ENCODE measurements at regions not wholly inside any gene's neighbourhood (a gene's known extent, or its start where the extent isn't known, plus 50 kb on each side); places are given as distances from the start of the nearest gene placed in this dataset.

GRCh38 chr5:110165366-110165765 is 475.6 kb downstream of the MAN2A1 start:
- H3K4me1 ChIP-seq (ENCODE audit: insufficient read depth, poor library complexity, severe bottlenecking), result peaks cover 17% of the 10 kb centered on the region
- H3K36me3 ChIP-seq (ENCODE audit: low read depth), result no peaks in the 10 kb centered on the region
- H3K27me3 ChIP-seq (ENCODE audit: insufficient read depth, poor library complexity, severe bottlenecking), result no peaks in the 10 kb centered on the region
- H3K4me3 ChIP-seq (ENCODE audit: severe bottlenecking), result no peak overlapping the region
- TF ChIP-seq, protein P1, sequence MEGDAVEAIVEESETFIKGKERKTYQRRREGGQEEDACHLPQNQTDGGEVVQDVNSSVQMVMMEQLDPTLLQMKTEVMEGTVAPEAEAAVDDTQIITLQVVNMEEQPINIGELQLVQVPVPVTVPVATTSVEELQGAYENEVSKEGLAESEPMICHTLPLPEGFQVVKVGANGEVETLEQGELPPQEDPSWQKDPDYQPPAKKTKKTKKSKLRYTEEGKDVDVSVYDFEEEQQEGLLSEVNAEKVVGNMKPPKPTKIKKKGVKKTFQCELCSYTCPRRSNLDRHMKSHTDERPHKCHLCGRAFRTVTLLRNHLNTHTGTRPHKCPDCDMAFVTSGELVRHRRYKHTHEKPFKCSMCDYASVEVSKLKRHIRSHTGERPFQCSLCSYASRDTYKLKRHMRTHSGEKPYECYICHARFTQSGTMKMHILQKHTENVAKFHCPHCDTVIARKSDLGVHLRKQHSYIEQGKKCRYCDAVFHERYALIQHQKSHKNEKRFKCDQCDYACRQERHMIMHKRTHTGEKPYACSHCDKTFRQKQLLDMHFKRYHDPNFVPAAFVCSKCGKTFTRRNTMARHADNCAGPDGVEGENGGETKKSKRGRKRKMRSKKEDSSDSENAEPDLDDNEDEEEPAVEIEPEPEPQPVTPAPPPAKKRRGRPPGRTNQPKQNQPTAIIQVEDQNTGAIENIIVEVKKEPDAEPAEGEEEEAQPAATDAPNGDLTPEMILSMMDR (IDR thresholded peaks at IDR 0.05; ENCODE audit: poor library complexity, severe bottlenecking), result no peak
- no peak overlapping the region for H3K27ac ChIP-seq (ENCODE audit: poor library complexity, severe bottlenecking)
- DNase-seq (ENCODE audit: low spot score) (no peak), ATAC-seq (ENCODE audit: low read depth) (no peak)
- no peaks in the 10 kb centered on the region for H3K9me3 ChIP-seq (ENCODE audit: severe bottlenecking)

- DNase-seq (ENCODE audit: low spot score), result no peak
- Histone ChIP-seq H3K9me3 (ENCODE audit: severe bottlenecking) (no peaks in the 10 kb centered on the region), H3K27ac (ENCODE audit: poor library complexity, severe bottlenecking) (no peak overlapping the region), H3K27me3 (ENCODE audit: insufficient read depth, poor library complexity, severe bottlenecking) (no peaks in the 10 kb centered on the region), H3K36me3 (ENCODE audit: low read depth) (no peaks in the 10 kb centered on the region), H3K4me1 (ENCODE audit: insufficient read depth, poor library complexity, severe bottlenecking) (no peaks in the 10 kb centered on the region), H3K4me3 (ENCODE audit: severe bottlenecking) (no peak overlapping the region)
- no peak for ATAC-seq (ENCODE audit: low read depth)
- TF ChIP-seq, protein P1 (IDR thresholded peaks at IDR 0.05; ENCODE audit: poor library complexity, severe bottlenecking), result no peak
These were observed 477.7 kb downstream of the MAN2A1 start for GRCh38 chr5:110167384-110167783.

- DNase-seq (ENCODE audit: low spot score), result no peak
- Histone ChIP-seq H3K27me3 (ENCODE audit: insufficient read depth, poor library complexity, severe bottlenecking) (no peaks in the 10 kb centered on the region), H3K27ac (ENCODE audit: poor library complexity, severe bottlenecking) (no peak overlapping the region), H3K4me1 (ENCODE audit: insufficient read depth, poor library complexity, severe bottlenecking) (no peaks in the 10 kb centered on the region), H3K4me3 (ENCODE audit: severe bottlenecking) (no peak overlapping the region), H3K36me3 (ENCODE audit: low read depth) (no peaks in the 10 kb centered on the region), H3K9me3 (ENCODE audit: severe bottlenecking) (no peaks in the 10 kb centered on the region)
- TF ChIP-seq, protein P1 (IDR thresholded peaks at IDR 0.05; ENCODE audit: poor library complexity, severe bottlenecking), result no peak
- no peak for ATAC-seq (ENCODE audit: low read depth)
These were observed 479.7 kb downstream of the MAN2A1 start for GRCh38 chr5:110169461-110169860.

DNA sequence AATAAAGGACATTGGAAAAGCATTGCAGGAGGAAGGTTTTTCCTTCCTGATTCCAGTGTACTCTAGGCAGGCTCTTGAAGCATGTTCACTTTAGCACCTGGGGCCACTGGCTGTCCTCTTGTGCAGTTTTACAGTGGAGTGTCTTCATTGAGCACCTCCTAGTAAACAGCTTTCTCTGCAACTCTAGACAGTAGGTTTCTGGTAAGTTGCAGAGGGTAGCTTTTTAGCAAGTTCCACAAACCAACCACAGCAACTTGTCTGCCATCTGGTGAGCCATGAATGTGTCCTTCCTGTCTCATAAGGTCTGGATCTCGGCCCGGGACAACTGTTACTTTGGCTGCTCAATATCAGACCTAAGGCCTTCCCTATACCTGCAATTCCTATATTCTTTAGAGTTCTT is 488.0 kb downstream of the MAN2A1 start:
- no peak for DNase-seq (ENCODE audit: low spot score)
- ATAC-seq (ENCODE audit: low read depth), result no peak
- TF ChIP-seq, protein P1 (IDR thresholded peaks at IDR 0.05; ENCODE audit: poor library complexity, severe bottlenecking), result no peak
- Histone ChIP-seq H3K9me3 (ENCODE audit: severe bottlenecking) (no peaks in the 10 kb centered on the region), H3K4me3 (ENCODE audit: severe bottlenecking) (no peak overlapping the region), H3K27me3 (ENCODE audit: insufficient read depth, poor library complexity, severe bottlenecking) (peaks cover 3% of the 10 kb centered on the region), H3K36me3 (ENCODE audit: low read depth) (no peaks in the 10 kb centered on the region), H3K4me1 (ENCODE audit: insufficient read depth, poor library complexity, severe bottlenecking) (no peaks in the 10 kb centered on the region), H3K27ac (ENCODE audit: poor library complexity, severe bottlenecking) (no peak overlapping the region)

- TF ChIP-seq, protein P1 (IDR thresholded peaks at IDR 0.05; ENCODE audit: poor library complexity, severe bottlenecking), result no peak
- no peaks in the 10 kb centered on the region for H3K36me3 ChIP-seq (ENCODE audit: low read depth)
- DNase-seq (ENCODE audit: low spot score), result no peak
These were observed 489.6 kb downstream of the MAN2A1 start for GRCh38 chr5:110179321-110179720.

More at GRCh38 chr5:110179321-110179720, 489.6 kb downstream of the MAN2A1 start:
- H3K9me3 ChIP-seq (ENCODE audit: severe bottlenecking), result peaks cover 2% of the 10 kb centered on the region
- ATAC-seq (ENCODE audit: low read depth), result no peak
- no peak overlapping the region for H3K4me3 ChIP-seq (ENCODE audit: severe bottlenecking)
- H3K4me1 ChIP-seq (ENCODE audit: insufficient read depth, poor library complexity, severe bottlenecking), result no peaks in the 10 kb centered on the region
- no peak overlapping the region for H3K27ac ChIP-seq (ENCODE audit: poor library complexity, severe bottlenecking)
- H3K27me3 ChIP-seq (ENCODE audit: insufficient read depth, poor library complexity, severe bottlenecking), result peaks cover 3% of the 10 kb centered on the region

Measured in RWPE2 (cell line).